GM21576 (cell line): ENCODE measurements at regions not wholly inside any gene's neighbourhood (a gene's known extent, or its start where the extent isn't known, plus 50 kb on each side); places are given as distances from the start of the nearest gene placed in this dataset.
"Not testable (repeated sequence)": the region's sequence is repeated elsewhere in the genome, so short reads cannot be mapped to it uniquely, and the experiment has no call there.

Source experiments
- ATAC-seq: cut with Tn5 transposase; IDR thresholded peaks from one replicate; pipeline ENCODE4 v1.9.1; 2021; ENCODE audit warnings: mild to moderate bottlenecking, moderate library complexity; ENCODE audit not compliant: unreplicated experiment

- no peak for ATAC-seq
These were observed 181.9 kb upstream of the SLC38A2 start for GRCh38 chr12:46554460-46554859.

GRCh38 chr12:46553911-46554310 is 181.3 kb upstream of the SLC38A2 start:
- ATAC-seq = no peak

DNA sequence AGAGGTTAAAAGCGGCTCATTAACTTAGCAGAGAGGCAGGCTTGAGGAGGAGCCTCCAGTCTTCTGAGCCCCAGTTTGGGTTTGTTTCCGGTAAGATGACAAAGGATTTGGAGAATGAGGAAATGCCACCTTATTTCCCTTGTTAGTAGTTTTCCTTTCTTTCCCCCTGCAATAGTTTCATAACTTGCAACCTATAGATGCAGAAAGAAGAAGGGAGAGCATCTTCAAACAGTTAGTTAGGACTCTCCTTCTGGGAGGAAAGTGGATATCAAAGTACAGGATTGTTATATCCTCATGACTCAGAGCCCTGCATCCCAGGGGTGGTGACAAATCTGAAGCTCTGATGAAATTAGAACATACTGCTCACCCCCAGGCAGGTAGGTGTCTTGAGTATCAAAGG is 180.7 kb upstream of the SLC38A2 start:
- ATAC-seq = no peak

GRCh38 chr12:46550266-46550879 is 177.8 kb upstream of the SLC38A2 start:
- no peak for ATAC-seq

GRCh38 chr12:46549527-46550265 is 177.1 kb upstream of the SLC38A2 start:
- ATAC-seq = no peak

DNA sequence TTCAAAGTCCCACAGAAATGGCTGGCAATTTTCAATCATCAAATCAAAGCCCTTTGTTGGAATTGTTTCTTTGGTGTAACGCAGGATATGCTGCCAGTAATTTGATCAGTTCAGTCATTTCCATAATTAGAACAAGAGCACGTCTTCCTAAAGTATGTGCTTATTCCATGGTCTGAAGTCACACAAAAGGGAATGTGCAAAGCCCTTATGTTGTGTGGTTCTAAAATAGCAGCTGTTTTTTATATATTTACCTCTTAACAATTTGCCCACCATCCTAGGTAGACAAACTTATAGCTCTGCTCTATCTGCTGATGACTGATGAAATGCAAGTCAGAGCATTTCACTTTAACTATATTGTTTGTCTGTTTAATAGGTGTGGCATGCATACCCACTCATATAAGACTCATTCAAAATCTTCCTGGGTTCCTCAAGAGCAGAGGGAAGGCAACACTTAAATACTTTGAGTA is 176.1 kb upstream of the SLC38A2 start:
- no peak for ATAC-seq

GRCh38 chr12:46547421-46548354 is 175.1 kb upstream of the SLC38A2 start:
- no peak for ATAC-seq

DNA sequence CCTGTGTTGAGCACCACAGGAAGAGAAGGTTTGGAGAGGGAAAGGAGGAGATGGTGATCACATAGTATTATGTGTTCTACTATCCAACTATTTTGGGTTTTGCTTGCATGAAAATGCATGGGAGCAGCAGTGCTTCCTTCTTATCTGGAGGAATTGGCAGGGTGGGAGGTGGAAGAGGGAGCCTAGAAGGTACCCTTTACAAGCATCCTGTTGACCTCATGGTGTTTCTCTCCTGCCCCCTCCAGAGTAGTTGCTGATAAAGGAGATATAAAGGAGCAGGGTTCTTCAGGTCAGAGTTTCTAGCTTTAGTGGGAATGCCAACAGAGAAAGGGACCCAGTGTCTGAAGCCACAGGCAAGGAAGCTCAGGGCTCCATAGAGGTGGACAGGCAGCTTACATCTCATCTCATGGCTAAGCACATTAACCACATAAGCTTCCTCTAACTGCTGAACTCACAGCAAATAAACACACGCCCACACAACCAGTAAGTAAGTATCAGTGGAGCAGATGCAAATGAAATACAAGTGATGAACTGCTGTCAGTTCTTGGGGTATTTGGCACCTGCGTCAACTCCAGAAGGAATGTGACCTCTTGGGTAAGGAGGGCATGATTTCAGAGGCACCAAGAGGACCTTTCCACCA is 174.2 kb upstream of the SLC38A2 start:
- peak; percentile 93 for ATAC-seq

DNA sequence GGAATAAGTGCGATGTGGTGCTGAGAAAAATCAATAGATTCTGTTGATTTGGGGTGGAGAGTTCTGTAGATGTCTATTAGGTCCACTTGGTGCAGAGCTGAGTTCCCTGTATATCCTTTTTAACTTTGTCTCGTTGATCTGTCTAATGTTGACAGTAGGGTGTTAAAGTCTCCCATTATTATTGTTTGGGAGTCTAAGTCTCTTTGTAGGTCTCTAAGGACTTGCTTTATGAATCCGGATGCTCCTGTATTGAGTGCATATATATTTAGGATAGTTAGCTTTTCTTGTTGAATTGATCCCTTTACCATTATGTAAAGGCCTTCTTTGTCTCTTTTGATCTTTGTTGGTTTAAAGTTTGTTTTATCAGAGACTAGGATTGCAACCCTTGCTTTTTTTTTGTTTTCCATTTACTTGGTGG is 170.8 kb upstream of the SLC38A2 start:
- not testable (repeated sequence) for ATAC-seq

DNA sequence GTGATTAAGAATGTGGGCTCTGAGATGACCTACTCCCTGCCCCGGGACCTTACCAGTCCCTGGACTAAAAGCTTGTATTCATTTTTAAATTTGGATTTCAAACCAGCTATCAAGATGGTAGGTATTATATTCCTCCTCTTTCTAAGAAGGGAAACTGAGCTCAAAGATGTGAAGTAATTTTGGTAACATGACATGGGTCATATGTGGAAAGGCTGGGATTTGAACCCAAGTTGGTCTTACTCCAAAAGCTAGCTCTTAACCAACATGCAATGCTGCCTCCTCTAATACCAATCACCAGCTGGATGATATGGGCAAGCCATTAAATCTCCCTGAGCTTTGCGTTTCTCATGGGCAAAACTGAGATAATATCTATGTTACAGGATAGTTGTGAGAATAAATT is 166.4 kb upstream of the SLC38A2 start:
- ATAC-seq = no peak

- no peak for ATAC-seq
These were observed 164.9 kb upstream of the SLC38A2 start for GRCh38 chr12:46537387-46537955.

DNA sequence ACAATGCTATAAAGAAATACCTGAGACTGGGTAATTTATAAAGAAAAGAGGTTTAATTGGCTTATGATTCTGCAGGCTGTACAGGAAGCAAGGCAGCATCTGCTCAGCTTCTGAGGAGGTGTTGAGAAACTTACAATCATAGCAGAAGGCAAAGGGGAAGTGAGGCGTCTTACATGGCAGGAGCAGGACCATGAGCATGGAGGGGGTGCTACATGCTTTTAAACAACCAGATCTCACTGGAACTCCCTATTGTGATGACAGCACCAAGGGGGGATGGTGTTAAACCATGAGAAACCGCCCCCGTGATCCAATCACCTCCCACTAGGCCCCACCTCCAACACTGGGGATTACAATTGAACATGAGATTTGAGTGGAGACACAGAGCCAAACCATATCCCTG is 163.7 kb upstream of the SLC38A2 start:
- peak; percentile 82 for ATAC-seq

GRCh38 chr12:46535907-46536306 is 163.3 kb upstream of the SLC38A2 start:
- ATAC-seq = no peak

DNA sequence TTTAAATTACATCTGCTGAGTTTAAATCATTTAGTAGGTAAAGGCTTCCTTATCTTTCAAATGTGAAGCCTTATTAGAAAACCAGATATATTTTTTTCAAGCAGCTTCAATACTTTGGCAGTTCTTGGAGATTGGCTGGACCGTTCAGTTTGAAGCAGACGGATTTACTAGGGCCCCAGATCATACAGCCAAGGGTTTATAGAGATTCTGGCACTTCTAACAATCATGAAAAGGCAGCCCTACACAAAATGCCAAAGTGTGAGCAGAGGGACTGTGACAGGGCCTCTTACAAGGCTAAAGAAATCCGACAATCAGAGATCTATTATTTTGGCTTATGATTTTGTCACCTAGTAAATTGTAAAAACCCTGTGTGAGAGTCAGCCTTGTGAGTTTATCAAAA is 162.8 kb upstream of the SLC38A2 start:
- ATAC-seq = no peak

- ATAC-seq = no peak
These were observed 161.8 kb upstream of the SLC38A2 start for GRCh38 chr12:46534327-46534840.

- no peak for ATAC-seq
These were observed 161.2 kb upstream of the SLC38A2 start for GRCh38 chr12:46533723-46534122.

DNA sequence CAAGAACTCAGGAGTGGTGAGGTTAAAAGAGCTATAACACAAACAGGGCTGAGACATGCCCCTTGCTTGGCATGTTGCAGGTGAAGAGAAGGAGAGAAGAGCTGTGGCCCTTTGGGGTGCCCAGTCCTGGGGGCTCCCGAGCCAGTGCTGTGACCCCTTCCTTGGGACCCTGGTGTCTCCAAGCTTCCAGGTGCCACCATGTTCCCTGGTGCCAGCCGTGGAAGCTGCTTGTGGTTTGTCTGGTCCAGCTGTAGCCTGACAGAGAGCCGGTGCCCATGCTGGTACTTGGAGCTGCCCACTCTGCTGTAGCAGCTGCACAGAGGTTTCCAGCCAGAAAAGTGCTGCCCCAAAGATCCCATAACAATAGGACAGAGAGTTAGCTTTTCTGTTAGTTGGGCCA is 159.2 kb upstream of the SLC38A2 start:
- no peak for ATAC-seq

DNA sequence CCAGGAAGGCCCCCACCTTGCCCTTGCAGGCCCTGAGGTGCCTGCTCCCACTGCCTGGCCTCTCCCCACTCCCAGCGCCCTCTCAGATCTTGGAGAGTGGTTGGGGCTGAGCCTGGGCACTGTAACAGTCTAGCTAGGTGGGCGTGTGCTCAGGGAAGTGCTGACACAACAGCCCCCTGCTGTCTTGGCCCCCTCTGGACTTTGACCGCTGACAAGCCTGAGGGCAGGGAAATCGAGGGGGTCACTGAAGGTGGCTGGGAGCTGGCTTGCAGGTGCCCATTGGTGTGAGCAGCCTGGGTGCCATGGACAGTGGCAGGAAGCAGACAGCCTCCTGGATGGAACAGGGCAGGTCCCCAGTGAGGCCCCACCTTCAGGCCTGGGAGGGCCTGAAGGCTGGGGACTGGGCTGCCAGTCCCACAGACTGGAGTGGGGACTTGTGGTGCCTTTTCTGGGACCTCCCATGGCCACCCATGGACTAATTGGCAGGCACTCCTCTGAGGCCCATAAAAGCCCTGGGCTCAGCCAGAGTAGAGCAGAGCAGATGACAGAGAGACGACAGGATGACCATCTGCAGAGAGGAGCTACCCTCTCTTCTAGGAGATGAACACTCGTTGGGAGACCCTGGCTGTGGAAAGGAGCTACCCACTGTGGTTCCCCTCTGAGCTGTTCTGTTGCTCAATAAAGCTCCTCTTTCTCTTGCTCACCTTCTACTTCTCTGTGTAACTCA is 158.6 kb upstream of the SLC38A2 start:
- ATAC-seq = no peak

GRCh38 chr12:46530373-46531056 is 157.9 kb upstream of the SLC38A2 start:
- no peak for ATAC-seq
